NCI-H524 treated with DMSO at 0.1 percent for 48 hours (cell line): ENCODE measurements at regions not wholly inside any gene's neighbourhood (a gene's known extent, or its start where the extent isn't known, plus 50 kb on each side); places are given as distances from the start of the nearest gene placed in this dataset.

ENCODE experiments used
- DNase-seq: peaks from one replicate; lab custom pipeline; 2025; lab: John Stamatoyannopoulos, UW

- no peak for DNase-seq
Observed at GRCh38 chr4:160224049-160224448, 1121.2 kb downstream of the RAPGEF2 start.

GRCh38 chr4:160233141-160233540 lies 1130.3 kb downstream of the RAPGEF2 start:
- no peak for DNase-seq

GRCh38 chr4:160235285-160235684 lies 1132.4 kb downstream of the RAPGEF2 start:
- DNase-seq, result no peak

DNA sequence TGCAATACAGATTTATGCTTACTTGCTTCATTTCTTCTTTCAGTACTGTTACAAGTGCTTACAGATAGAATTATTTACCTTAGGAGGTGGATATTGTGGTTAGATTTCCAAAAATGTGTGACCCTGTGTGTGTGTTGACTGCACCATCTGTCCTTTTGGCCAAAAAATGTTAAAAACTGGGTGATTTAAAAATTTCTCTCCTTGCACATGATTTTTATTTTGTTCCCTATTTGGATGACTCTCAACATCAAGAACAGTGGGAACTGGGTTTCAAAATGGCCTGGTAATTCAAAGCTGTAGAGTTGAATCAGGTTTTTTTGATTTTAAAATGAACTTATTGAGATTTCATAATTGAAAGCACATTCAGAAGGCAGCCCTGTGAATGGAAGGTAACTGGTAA lies 1132.9 kb downstream of the RAPGEF2 start:
- no peak for DNase-seq

GRCh38 chr4:160238790-160239189 lies 1135.9 kb downstream of the RAPGEF2 start:
- no peak for DNase-seq

GRCh38 chr4:160247091-160247656 lies 1144.3 kb downstream of the RAPGEF2 start:
- no peak for DNase-seq

GRCh38 chr4:160251522-160252170 lies 1148.8 kb downstream of the RAPGEF2 start:
- no peak for DNase-seq

- DNase-seq, result no peak
Observed at GRCh38 chr4:160257318-160257717, 1154.4 kb downstream of the RAPGEF2 start.

DNA sequence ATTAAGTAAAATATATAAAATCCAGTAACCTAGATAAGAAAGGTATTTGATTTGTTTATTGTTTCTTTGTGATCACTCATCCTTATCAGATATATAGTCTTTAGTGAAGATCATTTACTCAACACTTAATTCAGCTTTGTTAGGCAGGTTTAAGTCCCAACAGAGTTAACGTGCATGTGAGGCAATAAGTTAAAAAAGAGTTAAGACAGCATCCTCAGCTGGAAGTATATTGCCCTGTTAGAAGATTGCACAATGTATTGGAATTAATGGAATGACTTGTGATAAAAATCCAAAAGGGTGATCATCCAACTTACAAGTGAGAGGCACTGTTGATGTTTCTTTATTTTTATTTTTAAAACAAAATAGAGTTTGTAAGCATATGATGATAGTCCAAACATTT lies 1162.1 kb downstream of the RAPGEF2 start:
- no peak for DNase-seq

- no peak for DNase-seq
Observed at GRCh38 chr4:160265836-160266235, 1163.0 kb downstream of the RAPGEF2 start.

DNA sequence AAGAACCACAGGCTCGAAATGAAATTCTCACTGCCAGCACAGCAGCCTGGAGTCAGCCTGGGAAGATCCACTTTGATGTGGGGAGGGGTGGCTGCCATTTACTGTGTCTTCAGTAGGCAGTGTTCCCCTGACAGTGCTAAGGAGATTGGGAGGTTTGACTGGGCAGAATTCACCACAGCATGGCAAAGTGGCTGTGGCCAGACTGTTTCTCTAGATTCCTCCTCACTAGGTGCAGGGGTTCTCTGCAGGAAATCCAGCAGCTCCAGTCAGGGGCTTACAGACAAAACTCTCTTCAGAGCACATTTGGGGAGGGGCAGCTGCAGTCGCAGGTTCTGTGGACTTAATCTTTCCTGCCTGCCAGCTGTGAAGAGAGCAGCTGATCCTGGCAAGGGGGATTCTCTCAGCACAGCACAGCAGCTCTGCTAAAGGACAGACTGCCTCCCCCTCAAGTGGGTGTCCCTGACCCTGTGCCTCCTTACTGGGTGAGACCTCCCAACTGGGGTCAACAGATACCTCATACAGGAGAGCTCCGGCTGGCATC lies 1174.0 kb downstream of the RAPGEF2 start:
- no peak for DNase-seq

GRCh38 chr4:160283081-160283480 lies 1180.2 kb downstream of the RAPGEF2 start:
- no peak for DNase-seq

DNA sequence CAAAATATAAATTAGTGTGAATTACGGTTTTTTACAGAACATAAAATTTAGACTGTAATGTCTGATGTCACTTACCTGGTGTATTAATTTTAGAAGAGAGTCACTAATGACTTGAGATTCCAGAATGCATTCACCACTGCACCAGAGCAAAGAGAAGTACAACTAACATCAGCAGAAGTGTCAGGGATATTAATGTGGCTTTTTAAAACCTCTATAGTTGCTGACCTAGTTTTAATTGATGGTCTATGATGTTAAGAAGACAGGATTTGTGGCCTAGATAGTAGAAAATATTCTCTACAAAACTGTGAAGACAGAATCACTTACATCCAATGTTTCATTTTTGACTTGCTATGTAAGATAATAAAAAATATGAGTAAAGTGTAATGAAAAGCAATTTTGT lies 1181.6 kb downstream of the RAPGEF2 start:
- DNase-seq, result no peak

DNA sequence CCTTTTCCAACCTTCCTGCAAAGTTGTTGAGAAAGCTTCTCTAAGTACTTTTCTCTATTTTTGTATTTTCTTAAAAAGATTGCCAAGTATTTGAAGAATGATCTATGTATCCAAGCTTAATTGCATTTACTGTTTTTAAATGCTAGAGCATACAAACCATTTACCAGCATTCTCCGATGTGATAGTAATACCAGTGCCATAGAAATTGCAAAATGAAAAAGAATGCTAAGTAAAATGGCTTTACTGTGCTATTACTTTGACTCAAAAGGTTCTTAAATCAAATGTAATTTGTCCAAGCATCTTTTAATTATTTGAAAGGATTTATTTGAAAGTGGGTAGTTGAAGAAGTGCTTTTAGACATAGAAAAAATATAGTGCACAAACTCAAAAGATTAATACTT lies 1183.2 kb downstream of the RAPGEF2 start:
- DNase-seq, result no peak

- no peak for DNase-seq
Observed at GRCh38 chr4:160296476-160296875, 1193.6 kb downstream of the RAPGEF2 start.

- no peak for DNase-seq
Observed at GRCh38 chr4:160299177-160299576, 1196.3 kb downstream of the RAPGEF2 start.

DNA sequence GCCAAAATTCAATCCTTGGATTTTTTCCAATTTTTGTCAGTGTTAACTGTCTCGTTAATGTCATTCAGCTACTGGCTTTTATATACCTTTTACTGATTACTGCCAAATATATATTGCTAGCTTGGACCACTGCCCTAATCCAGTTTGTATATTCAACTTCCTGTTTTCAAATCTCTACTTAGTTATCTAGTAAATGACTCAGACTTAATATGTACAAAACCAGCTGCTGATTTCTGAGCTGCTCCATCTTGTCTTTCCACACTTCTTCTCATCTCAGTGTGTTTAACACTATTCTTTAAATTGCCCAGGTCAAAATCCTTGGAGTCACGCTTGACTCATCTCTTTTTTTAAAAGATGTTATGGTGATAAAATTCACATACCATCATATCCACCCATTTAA lies 1196.7 kb downstream of the RAPGEF2 start:
- DNase-seq, result no peak

- DNase-seq, result no peak
Observed at GRCh38 chr4:160316036-160316435, 1213.2 kb downstream of the RAPGEF2 start.

- no peak for DNase-seq
Observed at GRCh38 chr4:160318567-160319220, 1215.8 kb downstream of the RAPGEF2 start.

GRCh38 chr4:160319221-160319867 lies 1216.5 kb downstream of the RAPGEF2 start:
- DNase-seq, result no peak

GRCh38 chr4:160319868-160320260 lies 1217.0 kb downstream of the RAPGEF2 start:
- no peak for DNase-seq

GRCh38 chr4:160326110-160326509 lies 1223.2 kb downstream of the RAPGEF2 start:
- no peak for DNase-seq

GRCh38 chr4:160347197-160347596 lies 1244.3 kb downstream of the RAPGEF2 start:
- no peak for DNase-seq
